Neural progenitor cell (in vitro differentiated cells): ENCODE measurements at regions not wholly inside any gene's neighbourhood (a gene's known extent, or its start where the extent isn't known, plus 50 kb on each side); places are given as distances from the start of the nearest gene placed in this dataset.

Source experiments
- EZH2 ChIP-seq: fragments of 200-600 bp; sonication (generic); IDR thresholded peaks from 2 replicates; pipeline ENCODE4 v1.6.1; 2017; ENCODE audit warnings: antibody characterized with exemption, mild to moderate bottlenecking, moderate library complexity
- EZH2phosphoT487 ChIP-seq: fragments of 200-600 bp; sonication (generic); IDR thresholded peaks from 2 replicates; pipeline ENCODE4 v1.6.1; 2017; ENCODE audit warnings: antibody characterized with exemption
- TF ChIP-seq, protein P1 (sequence below): fragments of 200-600 bp; sonication (generic); IDR thresholded peaks from 2 replicates; pipeline ENCODE4 v1.5.1; 2017; ENCODE audit warnings: antibody characterized with exemption, mild to moderate bottlenecking

DNA sequence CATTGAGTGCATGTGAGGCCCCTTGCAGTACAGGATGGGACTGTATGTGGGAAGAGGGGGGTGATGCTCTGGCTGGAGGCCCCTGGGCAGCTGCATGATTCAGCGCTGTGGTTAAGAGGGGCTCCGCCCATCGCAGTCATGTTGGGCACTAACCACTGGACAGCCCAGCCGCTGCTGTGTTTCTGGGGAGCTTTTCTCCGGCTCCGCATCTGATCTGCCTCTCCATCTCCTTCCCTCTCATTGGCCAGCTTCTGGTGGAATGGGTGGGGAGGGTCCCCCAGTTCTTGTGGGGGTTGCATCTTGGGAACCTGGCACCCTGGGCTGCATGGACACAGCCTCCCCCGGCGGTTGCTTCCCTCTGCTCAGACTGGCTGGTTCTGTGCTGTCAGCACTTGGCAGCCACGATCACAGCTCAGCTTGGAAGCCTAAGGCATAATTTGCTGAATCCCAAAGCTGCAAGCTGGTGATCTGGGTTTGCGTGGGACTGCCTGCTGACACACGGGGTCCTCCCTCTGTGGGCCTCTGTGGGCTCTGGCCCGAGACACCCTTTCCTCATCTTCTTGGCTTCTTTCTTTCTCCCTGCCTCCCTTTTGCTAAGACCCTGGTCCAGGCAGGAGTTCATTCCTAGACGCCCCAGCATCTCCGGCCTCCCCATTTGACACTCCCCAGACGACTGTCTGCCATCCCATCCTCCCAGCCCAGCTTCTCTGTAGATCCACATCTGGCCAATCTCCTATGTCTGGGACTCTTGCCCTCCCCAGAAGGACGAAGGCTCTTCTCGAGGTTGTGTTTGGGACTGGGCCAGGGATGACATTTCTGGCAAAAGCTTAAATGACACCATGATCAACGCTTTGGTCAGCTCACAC, 168.3 kb downstream of the SEC14L1 start:
- TF ChIP-seq, protein P1, sequence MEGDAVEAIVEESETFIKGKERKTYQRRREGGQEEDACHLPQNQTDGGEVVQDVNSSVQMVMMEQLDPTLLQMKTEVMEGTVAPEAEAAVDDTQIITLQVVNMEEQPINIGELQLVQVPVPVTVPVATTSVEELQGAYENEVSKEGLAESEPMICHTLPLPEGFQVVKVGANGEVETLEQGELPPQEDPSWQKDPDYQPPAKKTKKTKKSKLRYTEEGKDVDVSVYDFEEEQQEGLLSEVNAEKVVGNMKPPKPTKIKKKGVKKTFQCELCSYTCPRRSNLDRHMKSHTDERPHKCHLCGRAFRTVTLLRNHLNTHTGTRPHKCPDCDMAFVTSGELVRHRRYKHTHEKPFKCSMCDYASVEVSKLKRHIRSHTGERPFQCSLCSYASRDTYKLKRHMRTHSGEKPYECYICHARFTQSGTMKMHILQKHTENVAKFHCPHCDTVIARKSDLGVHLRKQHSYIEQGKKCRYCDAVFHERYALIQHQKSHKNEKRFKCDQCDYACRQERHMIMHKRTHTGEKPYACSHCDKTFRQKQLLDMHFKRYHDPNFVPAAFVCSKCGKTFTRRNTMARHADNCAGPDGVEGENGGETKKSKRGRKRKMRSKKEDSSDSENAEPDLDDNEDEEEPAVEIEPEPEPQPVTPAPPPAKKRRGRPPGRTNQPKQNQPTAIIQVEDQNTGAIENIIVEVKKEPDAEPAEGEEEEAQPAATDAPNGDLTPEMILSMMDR, result no peak
- no peak for TF ChIP-seq EZH2
- TF ChIP-seq EZH2phosphoT487, result no peak
